Stimulated activated CD8-positive, alpha-beta memory T cell treated with anti-CD3 and anti-CD28 coated beads, Interleukin-2, amount 100 ng/mL, for 48 hours (primary cell): ENCODE measurements at regions not wholly inside any gene's neighbourhood (a gene's known extent, or its start where the extent isn't known, plus 50 kb on each side); places are given as distances from the start of the nearest gene placed in this dataset.

ENCODE experiments used
- DNase-seq, 2 donors: peaks; one replicate each; pipeline ENCODE4 v3.0.0-alpha.2; 2020; ENCODE audit warnings: low read depth in 2 of 2

GRCh38 chr5:54769746-54770145, 215.6 kb downstream of the ESM1 start:
- no peak for DNase-seq

- no peak for DNase-seq
Measured at GRCh38 chr5:54769072-54769471, 216.3 kb downstream of the ESM1 start.

- DNase-seq, result no peak
Measured at GRCh38 chr5:54766748-54767147, 218.6 kb downstream of the ESM1 start.

- no peak for DNase-seq
Measured at GRCh38 chr5:54765165-54766028, 220.0 kb downstream of the ESM1 start.

- no peak for DNase-seq
Measured at GRCh38 chr5:54764102-54765090, 221.0 kb downstream of the ESM1 start.

- no peak for DNase-seq
Measured at GRCh38 chr5:54761213-54761701, 224.1 kb downstream of the ESM1 start.

GRCh38 chr5:54760182-54760935, 225.0 kb downstream of the ESM1 start:
- no peak for DNase-seq

GRCh38 chr5:54758038-54758437, 227.4 kb downstream of the ESM1 start:
- no peak for DNase-seq

GRCh38 chr5:54757541-54757940, 227.9 kb downstream of the ESM1 start:
- no peak for DNase-seq

GRCh38 chr5:54756796-54757402, 228.5 kb downstream of the ESM1 start:
- no peak for DNase-seq

GRCh38 chr5:54756301-54756700, 229.1 kb downstream of the ESM1 start:
- no peak for DNase-seq

- DNase-seq, result no peak
Measured at GRCh38 chr5:54754878-54755277, 230.5 kb downstream of the ESM1 start.

- no peak for DNase-seq
Measured at GRCh38 chr5:54754420-54754819, 231.0 kb downstream of the ESM1 start.

- DNase-seq, result no peak
Measured at GRCh38 chr5:54753753-54754152, 231.6 kb downstream of the ESM1 start.

GRCh38 chr5:54753034-54753433, 232.4 kb downstream of the ESM1 start:
- no peak for DNase-seq

GRCh38 chr5:54748527-54748926, 231.0 kb downstream of the SNX18 start:
- DNase-seq, result no peak

GRCh38 chr5:54746777-54747398, 229.3 kb downstream of the SNX18 start:
- no peak for DNase-seq

- no peak for DNase-seq
Measured at GRCh38 chr5:54746346-54746745, 228.8 kb downstream of the SNX18 start.

- no peak for DNase-seq
Measured at GRCh38 chr5:54745599-54745998, 228.0 kb downstream of the SNX18 start.

- peak in 1 of 2 donors; percentile 10 for DNase-seq
Measured at GRCh38 chr5:54743997-54744788, 226.6 kb downstream of the SNX18 start.
